Astrocyte of the spinal cord (primary cell): ENCODE measurements at regions not wholly inside any gene's neighbourhood (a gene's known extent, or its start where the extent isn't known, plus 50 kb on each side); places are given as distances from the start of the nearest gene placed in this dataset.

Experiments used
- DNase-seq: peaks from one replicate; pipeline ENCODE4 v3.0.0; 2011; ENCODE audit warnings: low read depth, low spot score
- H3K4me3 ChIP-seq: 2 replicates; pipeline ENCODE4 v1.5.1; 2011; ENCODE audit warnings: low read depth, mild to moderate bottlenecking, low read length, moderate library complexity
- in situ Hi-C: cut with HindIII; loops from 2 replicates; pipeline ENCODE4 v1.10.0; 2017; ENCODE audit warnings: low sequenced_read_pairs
- TF ChIP-seq, protein P1 (sequence below): IDR thresholded peaks from 2 replicates; pipeline ENCODE4 v1.5.1; 2012; ENCODE audit warnings: low read depth, mild to moderate bottlenecking, low read length, inconsistent platforms

DNA sequence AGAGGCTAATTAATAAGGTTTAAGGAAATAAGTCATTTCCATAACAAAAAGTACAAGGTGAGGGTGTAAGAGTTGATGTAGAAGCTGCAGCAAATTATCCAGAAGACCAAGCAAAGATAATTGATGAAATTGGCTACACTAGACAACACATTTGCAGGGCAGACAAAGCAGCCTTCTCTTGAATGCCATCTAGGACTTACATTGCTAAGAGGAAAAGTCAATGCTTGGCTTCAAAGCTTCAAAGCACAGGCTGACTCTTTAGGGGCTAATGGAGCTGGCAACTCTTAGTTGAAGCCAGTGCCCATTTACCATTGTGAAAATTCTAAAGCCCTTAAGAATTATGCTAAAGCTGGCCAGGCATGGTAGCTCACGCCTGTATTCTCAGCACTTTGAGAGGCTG lies 728.6 kb upstream of the KLHL29 start:
- in situ Hi-C loops: no loop called here
- H3K4me3 ChIP-seq: no peak overlapping the region
- no peak for DNase-seq
- TF ChIP-seq, protein P1, sequence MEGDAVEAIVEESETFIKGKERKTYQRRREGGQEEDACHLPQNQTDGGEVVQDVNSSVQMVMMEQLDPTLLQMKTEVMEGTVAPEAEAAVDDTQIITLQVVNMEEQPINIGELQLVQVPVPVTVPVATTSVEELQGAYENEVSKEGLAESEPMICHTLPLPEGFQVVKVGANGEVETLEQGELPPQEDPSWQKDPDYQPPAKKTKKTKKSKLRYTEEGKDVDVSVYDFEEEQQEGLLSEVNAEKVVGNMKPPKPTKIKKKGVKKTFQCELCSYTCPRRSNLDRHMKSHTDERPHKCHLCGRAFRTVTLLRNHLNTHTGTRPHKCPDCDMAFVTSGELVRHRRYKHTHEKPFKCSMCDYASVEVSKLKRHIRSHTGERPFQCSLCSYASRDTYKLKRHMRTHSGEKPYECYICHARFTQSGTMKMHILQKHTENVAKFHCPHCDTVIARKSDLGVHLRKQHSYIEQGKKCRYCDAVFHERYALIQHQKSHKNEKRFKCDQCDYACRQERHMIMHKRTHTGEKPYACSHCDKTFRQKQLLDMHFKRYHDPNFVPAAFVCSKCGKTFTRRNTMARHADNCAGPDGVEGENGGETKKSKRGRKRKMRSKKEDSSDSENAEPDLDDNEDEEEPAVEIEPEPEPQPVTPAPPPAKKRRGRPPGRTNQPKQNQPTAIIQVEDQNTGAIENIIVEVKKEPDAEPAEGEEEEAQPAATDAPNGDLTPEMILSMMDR: no peak

DNA sequence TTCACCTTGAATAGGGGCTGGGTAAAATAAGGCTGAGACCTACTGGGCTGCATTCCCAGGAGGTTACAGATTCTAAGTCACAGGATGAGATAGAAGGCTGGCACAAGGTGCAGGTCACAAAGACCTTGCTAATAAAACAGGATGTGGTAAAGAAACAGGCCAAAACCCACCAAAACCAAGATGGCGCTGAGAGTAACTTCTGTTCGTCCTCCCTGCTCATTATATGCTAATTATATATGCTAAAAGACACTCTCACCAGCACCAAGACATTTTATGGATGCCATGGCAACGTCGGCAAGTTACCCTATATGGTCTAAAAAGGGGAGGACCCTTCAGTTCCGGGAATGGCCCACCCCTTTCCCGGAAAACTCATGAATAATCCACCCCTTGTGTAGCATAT lies 711.5 kb upstream of the KLHL29 start:
- in situ Hi-C loops: no loop called here
- H3K4me3 ChIP-seq: no peak overlapping the region
- TF ChIP-seq, protein P1: no peak
- no peak for DNase-seq

DNA sequence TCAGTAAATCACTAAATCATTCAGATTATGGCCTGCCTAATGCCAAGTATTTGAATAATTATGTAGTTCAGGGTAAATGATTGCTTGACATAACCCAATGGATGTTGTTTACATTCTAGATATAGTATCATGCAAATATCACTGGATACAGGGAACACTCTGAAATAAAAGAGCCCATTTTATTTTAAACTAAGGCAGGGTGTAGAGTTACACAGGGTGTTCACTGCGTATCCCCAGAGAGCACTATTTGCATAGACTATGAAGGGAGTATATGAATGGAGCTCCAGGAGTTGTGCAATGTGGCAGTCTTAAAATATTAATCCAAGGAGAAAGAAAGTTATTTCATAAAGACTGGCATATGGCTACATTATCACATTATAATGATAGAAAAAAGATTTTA lies 701.1 kb upstream of the KLHL29 start:
- TF ChIP-seq, protein P1: no peak
- H3K4me3 ChIP-seq: no peak overlapping the region
- no peak for DNase-seq
- in situ Hi-C loops: no loop called here

DNA sequence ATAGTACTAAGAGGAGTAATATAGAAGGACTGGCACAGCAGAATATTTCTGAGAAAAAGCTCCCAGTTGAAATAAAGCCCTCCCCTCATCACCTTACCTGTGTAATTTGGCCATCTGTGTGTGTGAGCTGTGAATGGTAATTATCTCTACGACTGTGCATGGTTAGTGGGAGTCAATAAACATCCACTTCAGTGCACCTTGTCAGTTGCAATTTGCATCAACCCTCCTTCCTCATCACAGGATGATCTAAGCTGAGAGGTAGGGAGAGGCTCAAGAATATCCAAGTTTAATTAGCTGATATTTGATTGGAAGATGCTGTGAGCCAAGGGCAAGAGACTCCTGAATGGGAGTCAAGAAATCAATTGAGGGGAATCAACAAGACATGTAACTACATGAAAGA lies 694.9 kb upstream of the KLHL29 start:
- no peak for DNase-seq
- no peak overlapping the region for H3K4me3 ChIP-seq
- in situ Hi-C loops: no loop called here
- TF ChIP-seq, protein P1: no peak

DNA sequence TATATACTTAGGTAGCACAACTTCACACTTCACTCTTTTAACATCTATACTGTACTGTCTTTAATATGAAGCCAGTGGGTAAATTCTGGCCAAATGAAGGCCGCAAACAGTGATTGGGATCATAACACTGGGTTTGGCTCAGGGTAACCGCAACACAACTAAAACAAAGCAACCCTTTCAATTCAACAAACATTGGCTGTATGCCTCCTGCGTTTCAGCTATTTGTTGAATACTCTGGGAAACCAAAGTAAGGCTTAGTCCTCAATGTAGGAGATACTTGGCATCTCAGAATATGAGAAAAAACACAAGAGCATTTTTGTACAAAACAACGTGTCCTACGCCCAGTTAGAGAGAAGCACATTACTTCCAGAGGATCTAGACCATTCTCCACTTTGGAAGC lies 693.3 kb upstream of the KLHL29 start:
- no peak overlapping the region for H3K4me3 ChIP-seq
- TF ChIP-seq, protein P1: no peak
- no peak for DNase-seq
- in situ Hi-C loops: no loop called here

DNA sequence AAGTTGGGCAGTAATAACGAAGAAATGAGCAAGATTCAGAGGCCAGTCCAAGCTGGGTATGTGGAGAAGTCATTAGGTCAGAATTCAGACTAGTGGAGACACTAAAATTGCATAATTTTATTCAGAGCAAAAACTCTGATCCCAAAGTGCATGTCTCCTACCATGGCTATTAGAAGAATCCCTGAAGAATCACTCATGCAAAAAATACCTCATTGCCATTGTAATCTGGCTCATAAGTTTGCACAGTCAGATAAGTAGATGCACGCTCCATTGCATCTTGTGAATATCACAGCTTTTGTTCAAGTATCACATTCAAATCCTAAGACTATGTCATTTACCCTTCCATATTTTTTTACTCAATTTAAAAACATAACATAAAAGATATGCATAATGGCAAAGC lies 692.2 kb upstream of the KLHL29 start:
- no peak for DNase-seq
- TF ChIP-seq, protein P1: no peak
- H3K4me3 ChIP-seq: no peak overlapping the region
- in situ Hi-C loops: no loop called here

DNA sequence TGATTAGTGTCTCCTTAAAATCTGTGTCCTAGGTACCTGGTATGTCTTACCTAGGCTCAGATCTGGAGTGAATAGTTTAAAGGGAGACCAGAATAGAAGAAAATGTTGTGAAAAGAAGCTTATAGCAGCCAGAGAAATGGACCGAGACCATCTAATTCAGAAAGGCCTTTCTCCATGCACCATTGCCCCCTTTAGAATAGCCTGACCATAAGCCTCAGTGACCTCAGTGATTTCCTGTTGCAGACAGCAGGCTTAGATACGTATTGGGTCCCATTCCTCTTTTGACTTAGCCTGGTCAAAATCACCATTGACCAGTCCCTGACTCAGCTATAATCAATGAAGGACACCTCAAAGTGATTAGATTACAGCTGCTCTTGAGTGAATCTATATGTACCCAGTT lies 690.7 kb upstream of the KLHL29 start:
- TF ChIP-seq, protein P1: no peak
- H3K4me3 ChIP-seq: no peak overlapping the region
- DNase-seq: no peak
- in situ Hi-C loops: no loop called here
